ENCODE measurements at regions not wholly inside any gene's neighbourhood (a gene's known extent, or its start where the extent isn't known, plus 50 kb on each side); places are given as distances from the start of the nearest gene placed in this dataset.

DNA sequence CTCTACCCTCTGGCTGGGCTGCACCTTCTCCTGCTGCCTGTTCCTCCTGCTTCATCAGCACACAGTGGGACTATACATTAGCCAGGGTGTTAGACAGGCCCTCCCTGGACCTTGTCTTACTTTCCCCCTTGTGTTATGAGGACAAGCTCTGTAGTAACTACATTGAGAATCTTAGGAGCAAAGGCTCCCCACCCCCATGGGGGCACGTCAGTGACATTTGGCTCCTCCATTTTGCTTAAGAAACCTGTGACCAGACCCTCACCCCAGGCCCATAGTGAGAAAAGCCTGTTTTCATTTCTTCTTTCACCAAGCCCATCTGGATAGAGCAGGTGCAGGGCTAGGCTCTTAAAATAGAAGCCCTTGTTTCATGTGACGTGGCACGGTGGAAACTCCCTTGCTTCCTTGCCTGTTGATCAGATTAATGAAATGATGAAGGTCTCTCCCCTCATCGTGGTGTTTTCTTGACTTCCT is 146.7 kb downstream of the RPIA start:
- in situ Hi-C loops (cut with MboI; ENCODE audit: low sequenced_read_pairs), result no loop called here
- Histone ChIP-seq H3K4me3 (no peak overlapping the region), H3K9me3 (no peaks in the 10 kb centered on the region), H3K27me3 (ENCODE audit: low read depth) (peaks cover 6% of the 10 kb centered on the region; the same call in 1 of the 2 replicates), H3K36me3 (replicated peaks) (no peaks in the 10 kb centered on the region), H3K4me1 (peaks cover 5% of the 10 kb centered on the region)
- no peak for DNase-seq (ENCODE audit: low spot score in 2 of 2)

DNA sequence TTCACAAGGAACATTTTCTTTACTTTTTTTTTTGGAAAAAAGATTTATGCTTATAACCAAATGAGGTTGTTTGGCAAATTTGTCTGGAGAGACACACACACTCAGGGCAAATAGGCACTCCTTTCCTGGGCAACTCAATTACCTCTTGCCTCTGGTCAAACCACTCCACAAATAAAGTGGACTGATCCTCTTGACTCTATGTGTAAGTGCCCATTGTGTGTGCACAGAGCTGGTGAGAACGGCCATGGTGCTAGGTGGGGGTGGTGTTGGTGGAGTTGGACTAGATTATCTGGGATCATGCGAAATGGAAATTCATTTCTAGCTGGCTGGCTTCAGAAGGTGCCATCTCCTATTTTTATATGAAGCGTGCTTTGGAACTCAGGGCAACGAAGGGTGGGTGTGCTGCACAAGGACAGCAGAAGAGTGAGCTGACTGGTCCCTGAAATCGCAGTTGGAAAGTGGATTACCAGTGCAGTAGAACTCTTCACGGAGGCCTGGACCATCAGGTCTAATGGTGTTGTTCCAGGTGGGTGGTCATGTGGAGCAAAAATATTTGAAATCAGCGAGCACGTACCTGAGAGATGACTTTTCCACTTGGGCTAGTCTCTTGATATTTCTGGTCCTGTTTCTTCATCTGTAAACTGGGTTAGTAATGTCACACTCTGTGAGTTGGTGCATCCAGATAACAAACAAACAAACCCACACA is 149.9 kb downstream of the RPIA start:
- no peaks in the 10 kb centered on the region for H3K36me3 ChIP-seq (replicated peaks)
- no peak for DNase-seq (ENCODE audit: low spot score in 2 of 2)
- no peaks in the 10 kb centered on the region for H3K4me1 ChIP-seq
- no peak overlapping the region for H3K4me3 ChIP-seq
- H3K9me3 ChIP-seq, result no peaks in the 10 kb centered on the region
- H3K27me3 ChIP-seq (ENCODE audit: low read depth), result peaks cover 6% of the 10 kb centered on the region; the same call in 1 of the 2 replicates
- in situ Hi-C loops (cut with MboI; ENCODE audit: low sequenced_read_pairs), result no loop called here

DNA sequence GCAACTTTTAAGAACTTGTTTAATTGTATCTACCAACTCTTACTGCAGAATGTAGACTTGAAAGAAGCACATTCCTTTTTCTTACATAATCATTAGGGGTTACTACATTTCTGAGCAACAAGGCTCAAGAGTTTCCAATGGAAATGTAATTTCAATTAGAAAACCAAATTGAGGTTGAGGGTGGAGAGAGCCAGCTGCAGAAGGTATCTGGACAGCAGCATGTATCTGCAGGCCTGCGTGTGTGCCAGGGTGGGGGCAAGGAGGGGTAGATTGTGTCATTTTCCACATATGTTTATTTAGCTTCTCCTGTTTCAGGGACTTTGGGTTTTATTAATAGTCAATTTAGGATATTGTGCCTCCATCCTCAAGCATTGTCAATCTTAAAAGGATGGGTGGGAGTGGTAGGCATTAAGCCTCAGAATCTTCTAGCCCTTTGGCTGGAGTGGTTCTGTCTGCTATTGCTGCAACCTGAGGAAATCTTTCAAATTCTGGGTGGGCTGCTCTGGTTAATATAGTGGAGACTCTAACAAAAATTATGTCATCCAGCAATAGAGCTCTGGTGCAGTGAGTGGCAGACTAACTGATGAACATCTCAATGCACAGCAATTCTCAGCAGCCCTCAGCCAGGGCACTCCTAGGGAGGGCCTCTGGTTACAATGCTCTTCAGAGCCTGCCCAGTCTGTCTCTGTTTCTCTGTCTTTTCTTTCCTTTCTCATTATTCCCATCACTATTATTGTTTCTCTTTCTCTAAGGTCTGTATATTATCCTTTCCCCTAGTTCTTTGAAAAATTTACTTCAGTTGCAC is 151.4 kb downstream of the RPIA start:
- DNase-seq (ENCODE audit: low spot score in 2 of 2), result no peak
- Histone ChIP-seq H3K4me1 (no peaks in the 10 kb centered on the region), H3K9me3 (no peaks in the 10 kb centered on the region), H3K36me3 (replicated peaks) (no peaks in the 10 kb centered on the region), H3K27me3 (ENCODE audit: low read depth) (peaks cover 3% of the 10 kb centered on the region; the same call in 1 of the 2 replicates), H3K4me3 (no peak overlapping the region)
- in situ Hi-C loops (cut with MboI; ENCODE audit: low sequenced_read_pairs), result no loop called here

DNA sequence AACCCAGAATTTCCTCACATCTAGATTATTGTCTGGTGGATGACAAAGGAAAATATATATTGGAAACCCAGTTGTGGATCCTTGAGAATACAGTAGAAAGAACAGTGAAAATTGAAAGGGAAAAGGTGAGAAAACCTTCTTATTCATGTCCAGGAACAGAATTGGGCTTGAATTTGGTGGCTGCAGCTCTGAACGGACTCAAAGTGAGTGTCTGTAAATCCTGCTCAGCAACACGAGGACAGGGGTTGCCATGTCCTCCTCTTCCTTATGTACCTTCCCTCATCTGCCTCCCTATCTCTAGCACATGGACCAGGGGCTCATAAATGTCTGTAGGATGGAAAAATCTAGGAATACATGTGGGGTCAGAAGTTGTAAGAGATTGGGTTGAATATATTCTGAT is 152.2 kb downstream of the RPIA start:
- in situ Hi-C loops (cut with MboI; ENCODE audit: low sequenced_read_pairs), result no loop called here
- no peak overlapping the region for H3K4me3 ChIP-seq
- no peaks in the 10 kb centered on the region for H3K4me1 ChIP-seq
- H3K9me3 ChIP-seq, result no peaks in the 10 kb centered on the region
- no peak for DNase-seq (ENCODE audit: low spot score in 2 of 2)
- peaks cover 3% of the 10 kb centered on the region; the same call in 1 of the 2 replicates for H3K27me3 ChIP-seq (ENCODE audit: low read depth)
- H3K36me3 ChIP-seq (replicated peaks), result no peaks in the 10 kb centered on the region

DNA sequence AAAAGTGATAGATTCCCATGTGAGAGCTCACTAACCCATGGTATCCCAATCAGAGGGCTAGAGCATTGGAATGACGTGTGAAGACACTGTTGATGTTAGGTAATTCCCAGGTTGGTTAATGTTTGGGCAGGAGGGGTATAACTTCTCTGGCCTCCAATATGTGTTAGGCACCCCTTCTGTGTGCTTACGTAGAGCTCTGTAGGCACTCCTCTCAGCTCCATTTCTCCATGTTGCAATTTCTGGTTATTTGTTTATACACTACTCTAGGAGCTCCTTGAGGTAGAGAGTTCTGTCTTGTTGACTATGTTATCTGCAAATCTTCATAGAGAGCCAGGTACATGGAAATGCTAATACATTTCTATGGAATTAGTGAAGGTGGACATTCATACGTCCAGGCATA is 153.5 kb downstream of the RPIA start:
- Histone ChIP-seq H3K4me3 (no peak overlapping the region), H3K27me3 (ENCODE audit: low read depth) (peaks cover 3% of the 10 kb centered on the region; the same call in 1 of the 2 replicates), H3K4me1 (no peaks in the 10 kb centered on the region), H3K9me3 (no peaks in the 10 kb centered on the region), H3K36me3 (replicated peaks) (no peaks in the 10 kb centered on the region)
- no peak for DNase-seq (ENCODE audit: low spot score in 2 of 2)
- in situ Hi-C loops (cut with MboI; ENCODE audit: low sequenced_read_pairs), result no loop called here

DNA sequence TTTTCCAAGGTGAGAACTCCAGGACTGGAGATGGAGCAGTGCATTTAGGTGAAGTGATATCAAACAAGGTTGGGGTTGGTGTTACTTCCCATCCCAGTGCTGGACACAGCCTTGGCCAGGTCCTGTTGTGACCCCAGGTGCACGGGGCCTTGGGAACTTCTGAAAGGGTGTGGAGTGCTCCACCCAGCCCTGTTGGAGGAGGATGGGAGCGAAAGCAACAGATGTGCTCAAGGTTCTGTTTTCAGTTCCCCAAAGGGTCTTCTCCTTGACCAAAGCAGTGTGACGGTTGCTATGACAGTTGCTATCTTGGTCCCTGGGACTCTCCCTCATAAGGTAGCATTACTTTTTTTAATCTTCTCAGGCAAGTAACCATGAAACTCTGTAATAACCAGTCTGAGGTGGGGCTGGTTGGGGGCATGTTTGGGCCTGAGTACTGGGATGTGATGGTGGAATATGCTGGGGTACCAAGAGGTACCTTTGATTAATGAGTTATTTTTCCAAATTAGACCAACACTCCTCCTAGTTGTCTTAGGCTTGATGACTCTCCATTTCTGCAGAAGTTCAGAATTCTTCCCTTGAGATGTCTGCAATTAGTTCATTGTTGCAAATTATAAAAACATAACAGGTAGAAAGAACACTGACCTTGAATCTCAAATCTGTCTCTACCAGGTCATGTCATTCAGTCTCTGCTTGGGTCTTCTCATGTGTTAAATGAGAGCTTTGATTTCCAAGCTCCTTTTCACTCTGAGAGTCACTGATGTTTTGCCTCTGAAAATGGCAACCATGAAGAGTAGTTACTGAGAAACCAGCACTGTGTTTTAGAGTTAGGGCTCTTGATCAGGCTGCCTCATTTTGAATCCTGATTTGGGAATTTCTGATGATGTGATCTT is 154.5 kb downstream of the RPIA start:
- no peaks in the 10 kb centered on the region for H3K4me1 ChIP-seq

DNA sequence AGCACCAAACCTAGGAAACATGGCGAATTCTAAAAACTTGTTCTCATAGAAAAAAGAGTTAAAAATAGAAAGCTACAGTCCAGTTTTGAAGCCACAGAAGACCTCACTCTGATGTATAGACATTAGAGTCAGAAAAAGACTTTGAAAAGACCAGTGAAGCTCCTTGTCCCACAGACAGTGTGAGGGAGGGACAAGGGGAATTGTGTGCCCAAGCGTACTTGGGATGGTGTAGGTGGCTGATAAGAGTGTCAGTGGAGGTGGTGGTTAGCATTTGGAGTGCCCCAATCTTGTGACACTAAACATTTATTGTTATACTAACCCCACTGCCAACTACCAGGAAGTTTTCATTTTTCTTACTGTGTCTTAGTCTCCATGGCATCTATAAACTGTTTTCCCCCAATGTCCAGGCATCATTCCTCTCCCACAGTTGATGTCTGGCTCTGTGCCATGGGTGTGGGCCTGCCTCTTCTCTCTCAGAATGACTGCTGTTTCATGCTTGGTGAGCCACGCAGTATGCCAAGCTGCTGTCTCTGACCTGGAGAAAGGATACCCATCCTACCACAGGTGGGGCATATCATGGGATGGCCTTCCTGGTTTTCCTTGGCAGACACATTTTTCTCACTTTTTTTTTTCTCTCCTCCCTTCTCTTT is 161.4 kb downstream of the RPIA start:
- no peaks in the 10 kb centered on the region for H3K36me3 ChIP-seq (replicated peaks)
- DNase-seq (ENCODE audit: low spot score in 2 of 2), result no peak
- no peak overlapping the region for H3K4me3 ChIP-seq
- H3K9me3 ChIP-seq, result no peaks in the 10 kb centered on the region
- in situ Hi-C loops (cut with MboI; ENCODE audit: low sequenced_read_pairs), result no loop called here
- no peaks in the 10 kb centered on the region for H3K4me1 ChIP-seq
- 0 out of 2 replicates have a peak, but pooled peaks cover 3% of the 10 kb centered on the region for H3K27me3 ChIP-seq (ENCODE audit: low read depth)

More for the DNA sequence above, 154.5 kb downstream of the RPIA start:
- no peak overlapping the region for H3K4me3 ChIP-seq
- no peak for DNase-seq (ENCODE audit: low spot score in 2 of 2)
- peaks cover 6% of the 10 kb centered on the region; the same call in 1 of the 2 replicates for H3K27me3 ChIP-seq (ENCODE audit: low read depth)
- in situ Hi-C loops (cut with MboI; ENCODE audit: low sequenced_read_pairs), result no loop called here
- H3K36me3 ChIP-seq (replicated peaks), result no peaks in the 10 kb centered on the region
- no peaks in the 10 kb centered on the region for H3K9me3 ChIP-seq

DNA sequence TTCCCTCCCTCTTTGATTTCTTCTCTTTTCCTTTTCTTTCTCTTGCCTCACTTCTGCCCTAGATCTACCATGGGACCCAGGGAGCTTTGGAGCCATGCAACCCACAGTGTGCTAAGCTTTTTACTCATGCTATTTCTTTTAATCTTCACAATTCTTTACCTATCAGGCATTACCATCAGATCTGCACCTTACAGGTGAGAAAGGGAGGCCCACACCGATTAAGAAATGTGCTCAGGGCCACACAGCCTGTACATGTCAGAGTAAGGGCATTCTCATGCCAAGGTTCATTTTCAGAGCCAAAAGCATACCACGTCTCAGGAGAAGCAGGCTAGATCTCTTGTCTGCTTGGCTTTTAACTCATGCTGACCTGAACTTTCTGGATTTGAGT is 161.9 kb downstream of the RPIA start:
- H3K36me3 ChIP-seq (replicated peaks), result no peaks in the 10 kb centered on the region
- H3K9me3 ChIP-seq, result no peaks in the 10 kb centered on the region
- DNase-seq (ENCODE audit: low spot score in 2 of 2), result no peak
- H3K4me3 ChIP-seq, result no peak overlapping the region
- in situ Hi-C loops (cut with MboI; ENCODE audit: low sequenced_read_pairs), result no loop called here
- 0 out of 2 replicates have a peak, but pooled peaks cover 3% of the 10 kb centered on the region for H3K27me3 ChIP-seq (ENCODE audit: low read depth)
- H3K4me1 ChIP-seq, result no peaks in the 10 kb centered on the region

DNA sequence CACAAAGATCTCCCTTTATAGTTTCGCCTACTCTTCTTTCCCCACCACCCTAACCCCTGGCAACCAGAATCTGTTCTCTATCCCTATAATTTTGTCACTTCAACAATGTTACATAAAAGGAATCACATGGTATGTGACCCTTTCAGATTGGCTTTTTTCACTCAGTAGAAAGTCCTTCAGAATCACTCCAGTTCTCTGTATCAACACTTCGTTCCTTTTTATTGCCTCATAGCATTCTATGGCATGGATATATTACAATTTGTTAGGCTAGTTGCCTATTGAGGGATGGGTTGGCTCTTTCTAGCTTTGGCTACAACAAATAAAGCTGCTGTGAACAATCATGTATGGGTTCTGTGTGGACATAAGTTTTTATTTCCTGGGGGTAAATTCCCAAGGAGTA is 163.1 kb downstream of the RPIA start:
- no peaks in the 10 kb centered on the region for H3K4me1 ChIP-seq
- in situ Hi-C loops (cut with MboI; ENCODE audit: low sequenced_read_pairs), result no loop called here

DNA sequence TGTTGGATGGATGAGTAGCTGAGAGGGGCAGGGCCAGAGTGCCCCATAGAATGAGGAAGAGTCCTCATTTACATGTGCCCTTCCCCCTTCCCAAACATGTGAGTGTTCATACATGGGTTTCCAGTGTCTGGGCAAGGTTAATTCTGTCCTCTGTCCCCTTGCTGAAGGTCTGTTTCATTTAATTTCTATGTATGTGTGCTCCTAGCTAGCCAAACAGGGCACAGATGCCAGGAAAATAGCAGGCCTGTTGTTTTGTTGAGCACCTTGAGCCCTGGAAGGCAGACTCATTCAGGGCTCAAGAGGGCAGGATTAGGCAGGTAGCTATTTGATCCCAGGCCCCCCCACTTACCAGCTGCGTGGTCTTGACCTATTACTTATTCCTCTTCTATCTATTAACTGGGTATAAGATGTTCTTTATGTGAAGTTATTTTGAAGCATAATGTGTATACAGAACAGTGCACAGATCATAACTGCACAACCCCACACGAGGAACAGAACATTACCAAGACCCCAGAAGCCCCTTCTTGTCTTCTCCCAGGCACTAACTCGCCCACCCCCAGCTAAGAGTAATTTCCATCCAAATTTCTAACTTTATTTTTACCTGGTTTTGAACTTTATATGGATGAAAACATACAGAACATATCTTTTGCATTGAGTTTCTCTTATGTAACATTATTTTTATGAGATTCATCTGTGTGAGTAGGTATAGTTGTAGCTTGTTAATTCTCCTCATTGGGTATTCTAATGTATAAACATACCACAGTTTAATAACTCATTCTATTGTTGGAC is 164.3 kb downstream of the RPIA start:
- Histone ChIP-seq H3K36me3 (replicated peaks) (no peaks in the 10 kb centered on the region), H3K27me3 (ENCODE audit: low read depth) (0 out of 2 replicates have a peak, but pooled peaks cover 2% of the 10 kb centered on the region), H3K9me3 (no peaks in the 10 kb centered on the region), H3K4me3 (no peak overlapping the region), H3K4me1 (no peaks in the 10 kb centered on the region)
- no peak for DNase-seq (ENCODE audit: low spot score in 2 of 2)
- in situ Hi-C loops (cut with MboI; ENCODE audit: low sequenced_read_pairs), result no loop called here

More for the DNA sequence above, 163.1 kb downstream of the RPIA start:
- Histone ChIP-seq H3K9me3 (no peaks in the 10 kb centered on the region), H3K27me3 (ENCODE audit: low read depth) (0 out of 2 replicates have a peak, but pooled peaks cover 3% of the 10 kb centered on the region), H3K4me3 (no peak overlapping the region), H3K36me3 (replicated peaks) (no peaks in the 10 kb centered on the region)
- DNase-seq (ENCODE audit: low spot score in 2 of 2), result no peak

DNA sequence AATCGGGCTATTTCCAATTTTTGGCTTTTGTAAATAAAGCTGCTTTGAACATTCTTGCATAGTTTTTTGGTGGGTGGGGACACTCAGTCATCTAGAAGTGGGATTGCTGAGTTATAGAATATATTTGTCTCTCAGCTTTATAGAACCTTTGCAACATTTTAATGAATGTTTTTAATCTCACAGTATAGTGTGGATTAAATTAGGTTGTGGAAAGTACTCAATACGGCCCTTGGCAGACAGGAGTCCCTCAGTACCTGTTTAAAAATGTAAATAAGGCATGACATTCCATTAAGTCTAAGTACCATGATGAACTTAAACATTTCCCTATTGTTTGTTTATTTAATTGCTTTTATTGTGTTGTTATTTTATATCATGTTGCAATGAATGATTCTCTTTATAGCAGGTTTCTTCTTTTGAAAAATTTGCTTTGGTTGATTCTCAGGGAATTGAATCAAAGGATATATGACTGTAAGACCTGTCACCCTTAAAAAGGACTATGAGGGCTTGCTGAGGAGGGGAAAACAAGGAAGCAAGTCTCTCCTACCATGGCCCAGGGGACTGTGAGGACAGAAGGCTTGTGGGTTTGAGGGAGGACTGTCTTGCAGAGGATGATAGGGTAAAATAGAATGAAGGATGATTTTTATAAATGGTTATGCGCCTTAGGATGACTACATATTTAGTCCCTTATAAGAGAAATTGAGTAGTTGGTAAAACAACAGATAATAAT is 165.1 kb downstream of the RPIA start:
- Histone ChIP-seq H3K4me3 (no peak overlapping the region), H3K9me3 (no peaks in the 10 kb centered on the region), H3K4me1 (no peaks in the 10 kb centered on the region), H3K36me3 (replicated peaks) (no peaks in the 10 kb centered on the region), H3K27me3 (ENCODE audit: low read depth) (no peaks in the 10 kb centered on the region)
- in situ Hi-C loops (cut with MboI; ENCODE audit: low sequenced_read_pairs), result no loop called here
- no peak for DNase-seq (ENCODE audit: low spot score in 2 of 2)

DNA sequence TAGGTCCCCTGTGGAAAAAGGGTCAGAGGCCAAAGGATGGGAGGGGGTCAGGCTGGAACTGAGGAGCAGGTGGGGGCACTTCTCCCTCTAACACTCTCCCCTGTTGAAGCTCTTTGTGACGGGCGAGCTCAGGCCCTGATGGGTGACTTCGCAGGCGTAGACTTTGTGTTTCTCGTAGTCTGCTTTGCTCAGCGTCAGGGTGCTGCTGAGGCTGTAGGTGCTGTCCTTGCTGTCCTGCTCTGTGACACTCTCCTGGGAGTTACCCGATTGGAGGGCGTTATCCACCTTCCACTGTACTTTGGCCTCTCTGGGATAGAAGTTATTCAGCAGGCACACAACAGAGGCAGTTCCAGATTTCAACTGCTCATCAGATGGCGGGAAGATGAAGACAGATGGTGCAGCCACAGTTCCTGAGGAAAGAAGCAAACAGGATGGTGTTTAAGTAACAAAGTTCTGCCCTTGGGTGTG is 165.8 kb downstream of the RPIA start:
- in situ Hi-C loops (cut with MboI; ENCODE audit: low sequenced_read_pairs), result no loop called here
- no peak for DNase-seq (ENCODE audit: low spot score in 2 of 2)
- Histone ChIP-seq H3K27me3 (ENCODE audit: low read depth) (no peaks in the 10 kb centered on the region), H3K4me1 (no peaks in the 10 kb centered on the region), H3K36me3 (replicated peaks) (no peaks in the 10 kb centered on the region), H3K4me3 (no peak overlapping the region), H3K9me3 (no peaks in the 10 kb centered on the region)
